ENCODE measurements at regions not wholly inside any gene's neighbourhood (a gene's known extent, or its start where the extent isn't known, plus 50 kb on each side); places are given as distances from the start of the nearest gene placed in this dataset.

DNA sequence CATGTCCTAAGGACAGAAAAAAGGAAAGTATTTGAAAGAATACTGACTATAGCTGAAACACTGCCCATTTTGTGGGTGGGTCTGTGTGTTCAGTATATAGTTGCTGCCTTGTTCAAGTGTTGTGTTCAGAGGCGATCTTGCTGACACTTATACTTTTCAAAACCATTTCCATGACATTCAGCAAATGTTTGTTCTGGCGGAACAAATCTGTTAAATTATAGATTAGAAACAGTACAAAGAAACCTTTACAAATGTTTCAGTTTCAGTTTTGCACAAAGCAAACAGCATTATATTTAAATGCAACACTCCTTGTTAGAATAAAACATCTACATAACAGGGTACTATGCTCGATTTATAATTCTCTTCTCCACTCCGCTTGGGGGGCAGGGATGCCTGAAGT, 2276.3 kb downstream of the MAT2B start:
- DNase-seq = no peak

DNA sequence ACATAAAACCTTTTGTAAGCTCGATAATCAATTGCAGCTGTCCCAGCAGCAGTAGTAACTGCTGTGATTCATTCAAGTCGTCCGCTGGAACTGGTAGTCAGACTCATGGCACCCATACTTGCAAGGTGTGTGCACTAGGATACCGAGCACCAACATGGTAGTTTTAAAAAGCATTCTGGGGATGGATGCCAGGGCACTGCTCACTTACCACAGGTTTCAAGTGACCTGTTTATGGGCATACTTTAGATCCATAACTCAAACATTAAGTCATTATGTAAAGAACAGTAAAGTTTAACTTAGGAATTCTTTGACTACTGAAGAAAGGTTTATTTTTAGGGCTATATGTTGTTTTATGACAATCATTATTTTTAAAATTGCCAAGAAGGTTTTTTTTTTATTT, 2277.6 kb downstream of the MAT2B start:
- DNase-seq = no peak

DNA sequence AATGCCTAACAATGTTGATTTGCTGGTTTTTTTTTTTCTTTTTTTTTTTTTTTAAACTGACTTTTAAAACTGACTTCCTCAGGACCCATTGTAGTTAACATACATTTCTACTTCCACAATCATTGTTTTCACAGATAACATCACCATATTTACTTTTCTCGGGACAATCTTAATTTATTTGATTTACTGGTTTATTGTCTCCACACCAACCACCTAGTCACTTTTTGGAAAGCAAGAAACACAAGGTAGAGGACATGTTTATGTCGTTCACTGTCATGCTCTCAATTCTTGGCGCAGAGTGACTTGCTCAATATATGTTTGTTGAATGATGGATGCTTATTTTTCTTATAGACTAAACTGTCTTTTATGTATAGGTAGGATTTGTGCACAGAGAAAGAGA, 2280.7 kb downstream of the MAT2B start:
- DNase-seq = no peak

DNA sequence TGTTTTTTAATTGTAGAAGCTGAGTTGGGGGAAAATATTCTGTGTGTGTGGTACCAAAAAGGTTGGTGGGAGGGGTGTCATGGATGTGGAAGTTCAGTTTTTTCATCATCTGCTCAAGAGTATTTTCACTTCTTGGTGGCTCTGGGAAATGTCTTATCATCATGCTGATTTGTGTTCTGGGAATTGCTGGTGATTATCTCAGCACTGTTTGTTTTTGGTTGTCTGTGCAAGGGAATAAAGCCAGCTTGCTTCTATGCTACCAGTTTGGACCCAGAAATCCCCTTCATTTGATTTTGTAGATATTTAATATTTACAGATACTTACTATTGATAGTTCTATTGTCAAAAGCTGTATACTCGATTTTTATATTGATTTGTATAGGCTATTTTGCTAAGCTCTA, 2289.7 kb downstream of the MAT2B start:
- DNase-seq = no peak

DNA sequence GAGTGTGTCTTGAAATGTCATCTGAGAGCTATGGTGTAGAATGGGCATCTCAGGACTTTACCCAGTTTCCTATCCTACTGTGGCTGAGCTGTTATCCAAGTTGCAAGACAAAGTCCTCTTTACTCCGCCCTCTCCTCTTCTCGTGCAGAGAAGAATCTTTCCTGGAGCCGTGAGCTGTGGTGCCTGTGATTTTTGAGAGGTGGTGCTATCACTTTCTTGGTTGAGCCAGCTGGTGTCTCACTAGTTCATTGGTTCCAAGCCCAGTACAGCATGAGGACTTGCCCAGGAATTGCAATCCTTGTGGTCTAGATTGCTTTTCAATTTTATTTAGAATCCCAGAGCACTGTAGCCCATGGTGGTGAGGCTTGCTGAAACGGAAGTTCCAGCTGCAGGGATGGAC, 2300.3 kb downstream of the MAT2B start:
- no peak for DNase-seq

DNA sequence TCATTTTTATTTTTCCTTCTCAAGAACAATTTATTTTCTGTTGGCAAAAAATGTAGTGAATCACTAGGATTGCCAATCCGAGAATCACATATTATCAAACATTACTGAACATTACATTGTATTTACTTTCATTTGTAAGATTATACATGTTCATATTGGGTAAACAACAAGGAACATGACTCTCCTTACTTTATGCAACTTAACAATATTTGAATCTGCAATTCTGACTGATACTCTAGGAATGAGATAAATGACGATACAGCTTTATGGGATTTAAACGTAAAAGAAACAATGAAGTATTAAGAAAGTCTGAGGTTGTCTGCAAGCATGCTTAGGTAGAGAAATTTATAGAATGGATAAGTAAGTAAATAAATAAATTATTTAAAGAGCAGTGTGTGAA, 2302.9 kb downstream of the MAT2B start:
- DNase-seq = no peak

DNA sequence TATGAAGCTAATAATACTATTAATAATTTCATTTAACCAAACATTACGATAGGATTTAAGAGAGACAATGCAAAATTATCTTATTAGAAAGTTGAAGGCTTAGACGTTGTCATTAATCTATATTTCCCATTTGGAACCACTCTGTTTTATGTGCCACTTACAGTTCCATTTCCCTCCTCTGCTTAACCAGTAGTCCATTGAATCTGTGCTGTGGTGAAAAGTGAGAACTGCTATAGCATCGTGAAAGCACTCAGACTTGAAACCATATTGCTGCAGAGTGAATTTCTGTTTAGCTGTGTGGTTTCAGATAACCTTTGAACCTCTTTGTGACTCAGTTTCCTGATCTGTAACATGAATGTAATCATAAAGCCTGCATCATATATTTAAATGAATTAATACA, 2304.5 kb downstream of the MAT2B start:
- no peak for DNase-seq

DNA sequence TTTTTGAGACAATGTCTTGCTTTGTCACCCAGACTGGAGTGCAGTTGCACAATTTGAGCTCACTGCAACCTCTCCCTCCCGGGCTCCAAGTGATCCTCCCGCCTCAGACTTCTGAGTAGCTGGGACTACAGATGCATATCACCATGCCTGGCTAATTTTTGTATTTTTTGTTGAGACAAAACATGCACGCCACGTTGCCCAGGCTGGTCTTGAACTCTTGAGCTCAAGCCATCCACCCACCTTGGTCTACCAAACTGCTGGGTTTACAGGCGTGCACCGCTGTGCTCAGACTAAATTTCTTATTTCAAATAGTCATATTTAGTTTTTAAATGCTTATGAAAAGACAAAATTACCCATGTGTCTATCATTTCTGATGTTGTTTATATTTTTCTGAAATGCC, 2324.1 kb downstream of the MAT2B start:
- DNase-seq = no peak

DNA sequence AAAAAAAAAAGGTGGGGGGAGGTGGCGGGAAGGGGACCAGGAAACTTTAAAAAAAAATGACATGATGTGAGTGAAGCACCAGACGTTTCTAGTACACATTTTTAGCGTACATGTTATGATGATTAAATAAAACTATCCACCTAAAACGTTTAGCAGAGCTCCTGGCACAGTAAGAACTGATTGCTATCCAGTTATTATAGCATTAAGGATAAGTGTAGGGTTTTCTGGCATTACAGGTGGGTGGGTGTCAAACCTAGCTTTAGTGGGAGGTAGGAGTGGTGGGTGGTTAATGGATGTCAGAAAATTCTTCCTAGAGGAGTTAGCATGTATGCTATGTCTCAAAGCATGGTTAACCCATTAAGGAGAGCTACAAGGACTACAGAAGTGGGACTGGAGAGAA, 2329.5 kb downstream of the MAT2B start:
- DNase-seq = no peak

DNA sequence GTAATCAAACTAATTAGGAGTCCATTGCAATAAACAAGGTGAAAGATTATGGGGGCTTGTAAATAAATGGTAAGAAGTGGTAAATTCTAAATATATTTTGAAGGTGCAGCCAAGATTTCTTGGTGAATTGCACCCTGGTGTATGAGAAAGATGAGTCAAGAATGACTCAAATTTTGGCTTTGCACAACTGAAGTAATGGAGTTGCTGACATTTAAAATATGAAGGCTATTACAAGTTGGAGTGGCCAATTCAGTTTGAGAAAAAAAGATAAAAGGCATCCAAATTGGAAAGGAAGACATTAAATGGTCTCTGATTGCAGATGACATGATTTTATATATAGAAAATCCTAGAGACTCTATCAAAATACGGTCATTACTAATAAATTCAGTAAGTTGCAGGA, 2330.6 kb downstream of the MAT2B start:
- DNase-seq = no peak

DNA sequence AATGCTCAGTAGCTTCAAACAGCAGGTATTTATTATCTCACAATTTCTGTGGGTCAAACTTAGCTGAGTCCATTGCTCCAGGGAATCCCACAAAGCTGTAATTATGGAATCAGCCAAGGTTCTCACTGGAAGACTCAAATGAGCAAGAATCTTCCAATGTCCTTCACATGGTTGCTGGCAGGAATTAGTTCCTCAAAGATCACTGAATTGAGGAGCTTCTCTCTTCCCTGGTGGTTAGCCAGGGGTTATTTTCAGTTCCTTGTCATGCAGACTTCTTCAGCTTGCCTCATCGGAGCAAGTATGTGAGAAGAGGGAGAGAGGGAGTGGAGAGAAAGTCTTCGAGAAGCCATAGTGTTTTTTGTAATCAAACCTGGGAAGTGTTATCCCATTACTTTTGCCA, 2331.9 kb downstream of the MAT2B start:
- DNase-seq = no peak

DNA sequence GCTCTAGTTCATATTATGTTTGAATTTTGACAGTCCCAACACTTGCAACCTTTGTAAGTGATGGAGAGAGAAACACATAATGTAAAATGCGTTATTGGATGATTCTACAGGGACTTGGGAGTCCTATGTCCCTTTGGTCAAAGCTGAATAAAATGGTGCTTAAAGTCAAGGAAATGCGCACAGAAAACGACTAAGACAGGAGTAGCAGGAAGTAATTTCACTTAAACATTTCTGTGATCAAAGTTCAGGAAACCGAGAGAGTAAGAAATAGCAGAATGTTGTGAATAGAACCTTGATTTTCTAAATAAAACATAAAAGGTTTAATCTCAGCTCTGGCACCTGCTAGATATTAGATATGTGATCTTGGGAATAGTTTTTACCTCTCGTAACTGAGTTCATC, 2339.2 kb downstream of the MAT2B start:
- no peak for DNase-seq

DNA sequence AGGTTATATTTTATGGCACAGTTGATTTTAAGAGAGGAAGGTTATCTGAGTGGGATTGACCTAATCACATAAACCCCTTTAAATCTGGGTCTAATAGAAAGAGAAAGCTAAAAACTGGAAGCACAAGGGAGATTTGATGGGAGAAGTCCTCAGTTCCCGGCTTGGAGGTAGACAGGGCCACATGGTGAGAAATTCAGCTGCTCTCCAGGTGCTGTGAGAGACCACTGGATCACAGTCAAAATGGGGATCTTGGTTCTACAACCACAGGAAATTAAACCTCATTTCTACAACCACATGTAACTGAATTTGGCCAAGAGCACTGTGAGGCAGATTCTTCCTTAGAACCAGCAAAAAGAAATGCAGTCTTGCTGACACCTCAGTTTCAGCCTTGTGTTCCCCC, 2352.7 kb downstream of the MAT2B start:
- no peak for DNase-seq

DNA sequence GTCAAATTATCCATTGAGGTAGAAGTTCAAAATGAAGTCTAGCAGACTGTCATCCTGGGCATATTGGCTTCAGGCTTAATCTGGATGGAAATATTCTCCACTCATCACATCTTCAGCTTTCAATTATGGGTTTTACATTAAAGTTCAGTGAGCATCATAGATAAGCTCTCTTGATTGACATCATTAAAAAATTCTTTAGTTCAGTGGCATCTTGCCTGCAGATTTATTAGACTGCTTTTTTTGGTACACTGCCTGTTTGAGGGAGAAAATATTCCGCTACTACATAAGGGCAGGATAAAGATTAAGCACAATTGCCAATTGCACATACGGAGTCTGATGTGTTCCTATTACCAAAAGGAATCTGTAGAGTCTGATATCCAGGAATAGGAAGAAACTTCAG, 2353.8 kb downstream of the MAT2B start:
- DNase-seq = no peak

DNA sequence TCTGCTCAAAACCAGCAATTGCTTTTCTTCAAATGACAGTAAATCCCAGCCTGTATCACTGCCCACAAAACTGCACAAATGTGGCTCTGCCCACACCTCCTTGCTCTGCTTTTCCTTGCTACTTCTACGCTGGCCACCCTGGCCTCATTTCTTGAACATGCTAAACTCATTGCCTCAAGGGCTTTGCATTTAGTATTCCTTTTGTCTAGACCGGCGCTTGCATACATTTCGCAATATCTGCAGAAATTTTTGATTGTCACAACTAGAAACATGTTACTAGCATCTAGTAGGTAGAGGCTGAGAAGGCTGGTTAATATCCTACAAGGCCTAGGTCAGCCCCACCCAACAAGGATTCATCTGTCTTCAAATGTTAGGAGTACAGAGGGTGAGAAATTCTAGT, 2357.8 kb downstream of the MAT2B start:
- no peak for DNase-seq

DNA sequence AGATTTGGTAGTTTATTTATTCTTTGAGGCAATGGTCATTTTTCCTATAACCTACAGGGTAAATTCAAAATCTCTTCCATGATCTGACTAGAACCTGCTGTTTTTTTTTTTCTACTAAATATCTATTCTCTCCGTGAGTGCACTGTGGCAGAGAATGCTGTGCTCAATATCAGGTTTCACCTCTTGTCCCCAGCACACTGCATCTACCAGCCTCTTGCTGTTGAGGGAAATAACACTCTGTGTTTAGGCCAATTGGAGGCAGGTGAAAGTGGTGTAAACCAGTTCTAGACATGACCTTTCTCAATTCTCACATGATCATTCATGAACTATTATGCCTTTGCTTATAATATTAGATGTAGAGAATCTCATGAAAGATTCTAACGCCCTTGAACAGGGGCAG, 2365.9 kb downstream of the MAT2B start:
- no peak for DNase-seq

DNA sequence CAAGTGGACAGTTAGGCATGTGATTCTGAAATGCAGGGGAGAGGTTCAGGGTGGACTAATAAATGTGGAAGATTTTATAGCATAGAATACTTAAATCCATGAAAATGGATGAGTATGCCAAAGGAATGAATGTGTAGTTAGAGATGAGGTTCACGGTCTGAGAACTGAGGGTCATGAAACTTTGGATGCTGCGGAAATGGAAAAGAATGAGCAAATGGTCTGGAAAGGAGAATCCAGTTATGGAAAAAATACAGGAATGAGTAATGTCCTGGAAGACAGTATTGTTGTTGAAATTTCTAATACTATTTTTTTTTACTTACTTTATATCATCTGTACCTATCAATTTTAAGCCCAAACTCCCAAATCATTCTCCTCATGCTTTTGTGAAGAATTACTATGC, 2369.4 kb downstream of the MAT2B start:
- DNase-seq = no peak

DNA sequence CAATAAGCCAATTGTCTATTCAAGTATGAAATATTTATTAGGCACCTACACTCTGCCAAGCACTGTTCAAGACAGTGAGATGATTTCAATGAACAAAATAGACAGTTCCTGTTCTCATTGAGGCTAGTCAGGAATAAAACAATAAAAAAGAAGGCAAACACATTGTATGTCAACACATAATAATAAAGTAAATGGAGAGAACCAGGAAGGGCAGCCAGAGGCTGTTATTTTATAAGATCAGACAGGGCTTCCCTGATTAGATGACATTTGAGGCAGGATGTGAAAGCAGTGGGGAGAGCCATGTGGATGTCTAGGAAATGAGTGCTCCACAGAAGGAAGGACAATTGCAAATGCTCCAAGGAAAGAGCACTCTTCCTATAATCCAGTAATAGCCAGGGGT, 2371.1 kb downstream of the MAT2B start:
- no peak for DNase-seq

DNA sequence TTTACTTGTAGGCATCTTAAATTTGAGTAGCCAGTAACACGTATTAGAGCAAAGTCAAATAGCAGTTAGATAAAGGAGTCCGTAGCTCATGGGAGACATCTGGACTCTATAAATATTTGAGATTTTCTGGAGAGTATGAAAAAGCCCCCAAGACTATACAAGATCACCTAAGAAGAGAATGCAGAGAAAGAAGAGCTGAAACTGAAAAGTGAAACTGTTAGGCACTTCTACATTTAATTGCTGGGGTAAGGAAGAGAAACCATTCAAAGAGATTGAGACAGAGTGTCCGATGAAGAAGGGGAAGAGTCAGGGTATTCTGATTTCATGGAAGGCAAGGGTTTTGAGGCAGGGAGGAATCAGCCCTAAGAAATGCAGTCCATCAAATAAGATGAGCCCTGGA, 2372.1 kb downstream of the MAT2B start:
- no peak for DNase-seq

DNA sequence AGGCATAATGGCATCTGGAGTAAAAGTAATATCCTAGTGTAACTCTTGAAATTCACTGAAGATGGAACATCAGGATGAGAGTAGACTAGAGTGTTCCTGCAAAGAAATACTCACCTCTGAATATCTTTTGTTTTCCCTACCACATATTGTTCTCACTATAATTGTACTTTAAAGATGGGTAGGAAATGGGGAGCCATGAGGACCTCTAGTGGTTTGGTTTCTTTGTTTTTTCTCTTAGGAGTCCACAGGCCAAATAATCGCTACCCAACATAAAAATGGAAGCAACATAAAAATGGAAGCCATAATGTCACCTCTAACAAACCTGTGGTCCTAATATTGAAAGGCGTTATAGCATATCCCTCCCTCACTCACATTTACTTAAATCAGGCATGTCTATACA, 2375.8 kb downstream of the MAT2B start:
- no peak for DNase-seq

DNA sequence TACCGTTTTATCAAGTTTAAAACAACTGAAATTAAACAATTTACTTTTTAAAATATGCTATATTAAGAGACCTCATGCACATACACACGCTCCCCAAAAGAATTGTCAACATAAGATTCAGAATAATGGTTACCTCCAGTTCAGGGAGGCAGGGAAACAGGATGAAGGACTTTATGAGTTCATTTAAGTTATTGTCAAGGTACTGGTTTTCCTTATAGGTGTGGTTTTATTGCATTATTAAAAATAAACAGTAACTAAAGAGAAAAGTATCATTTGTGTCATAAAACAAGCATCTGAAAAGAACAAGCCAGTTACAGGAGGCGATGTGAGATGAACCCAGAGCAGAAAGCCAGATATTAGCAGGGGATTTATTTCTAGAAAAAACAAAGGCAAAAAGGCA, 2376.7 kb downstream of the MAT2B start:
- DNase-seq = no peak

DNA sequence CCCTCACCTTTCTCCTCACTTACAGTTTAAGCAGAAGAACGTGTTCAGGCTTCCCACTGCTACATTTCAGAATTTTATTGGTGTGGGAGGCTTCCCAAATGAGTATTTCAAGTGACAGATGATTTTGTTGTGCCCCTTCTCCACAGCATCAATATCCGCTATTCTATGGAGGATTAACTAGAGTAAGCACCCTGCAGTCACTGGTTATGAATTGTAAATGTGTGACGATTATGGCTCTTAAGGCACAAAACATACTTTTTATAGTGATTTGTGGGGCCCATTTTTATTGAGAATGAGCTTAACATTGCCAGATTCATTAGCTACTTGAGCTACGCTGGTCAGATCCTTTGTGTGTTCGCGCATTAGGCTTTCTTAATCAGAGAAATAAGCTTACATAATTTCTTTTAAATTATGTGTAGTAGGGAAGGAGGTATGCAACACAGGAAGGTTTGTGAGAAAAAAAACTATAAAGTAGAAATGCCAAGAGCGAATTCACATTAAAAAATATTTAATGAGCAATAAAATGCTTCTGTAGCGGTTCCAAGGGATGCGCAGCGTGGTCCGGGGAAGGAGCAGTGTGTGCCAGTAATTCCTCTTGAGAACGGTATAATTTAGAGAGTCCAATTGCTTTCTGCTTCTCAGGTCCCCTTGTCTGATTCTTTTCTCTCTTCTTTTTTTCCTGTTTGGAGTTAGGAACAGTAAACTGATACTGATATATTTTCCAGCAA, 2380.4 kb downstream of the MAT2B start:
- DNase-seq = no peak

DNA sequence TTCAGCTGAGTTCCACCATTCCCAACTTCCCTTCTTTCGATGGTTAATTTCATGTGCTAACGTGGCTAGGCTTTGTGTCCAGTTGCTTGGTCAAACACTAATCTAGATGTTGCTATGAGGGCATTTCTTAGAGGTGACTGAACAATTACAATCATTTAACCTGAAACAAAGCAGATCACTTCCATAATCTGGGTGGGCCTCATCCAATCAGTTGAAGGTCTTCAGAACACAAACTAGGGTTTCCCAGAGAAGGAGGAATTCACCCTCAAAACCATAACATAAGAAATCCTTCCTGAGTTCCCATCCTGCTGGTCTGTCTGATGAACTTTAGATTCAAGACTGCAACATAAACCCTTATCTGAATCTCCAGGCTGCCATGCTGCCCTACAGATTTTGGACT, 2381.7 kb downstream of the MAT2B start:
- no peak for DNase-seq

DNA sequence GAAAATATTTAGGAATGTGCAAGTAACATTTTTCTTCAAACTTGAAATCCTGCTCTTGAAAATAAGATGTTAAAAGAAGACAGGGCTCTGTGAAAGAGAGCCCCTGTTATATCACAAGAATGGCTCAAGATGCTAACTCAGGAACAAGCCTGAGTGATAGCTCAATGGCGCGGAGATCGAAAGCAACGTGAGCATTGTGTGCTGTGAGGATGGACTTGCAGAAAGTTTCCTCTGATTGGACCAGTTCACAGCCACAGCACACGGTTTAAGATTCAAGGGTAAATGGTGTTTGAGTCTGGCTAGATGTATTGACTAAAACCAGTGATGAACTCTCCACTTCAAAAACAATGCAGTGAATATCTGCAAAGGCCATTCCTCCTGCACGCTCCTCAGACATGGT, 2387.0 kb downstream of the MAT2B start:
- DNase-seq = no peak

DNA sequence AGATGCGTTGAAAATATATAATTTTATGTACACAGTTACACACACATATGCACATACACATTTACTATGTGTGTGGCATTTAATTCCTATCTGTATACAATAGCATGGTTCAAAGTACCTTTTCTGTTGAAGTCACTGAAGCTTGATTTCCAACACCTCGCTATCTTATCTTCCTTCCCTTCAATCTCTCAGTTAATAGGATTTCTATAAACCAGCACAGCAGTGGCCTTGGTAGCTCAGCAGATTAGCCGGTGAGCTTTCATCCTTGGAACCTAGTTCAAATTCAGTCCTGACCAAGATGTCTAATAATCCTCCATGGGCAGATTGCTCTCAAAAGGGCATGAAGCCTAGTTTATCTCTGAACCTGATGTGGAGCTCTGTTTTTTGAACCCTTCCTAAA, 2389.5 kb downstream of the MAT2B start:
- DNase-seq = no peak

DNA sequence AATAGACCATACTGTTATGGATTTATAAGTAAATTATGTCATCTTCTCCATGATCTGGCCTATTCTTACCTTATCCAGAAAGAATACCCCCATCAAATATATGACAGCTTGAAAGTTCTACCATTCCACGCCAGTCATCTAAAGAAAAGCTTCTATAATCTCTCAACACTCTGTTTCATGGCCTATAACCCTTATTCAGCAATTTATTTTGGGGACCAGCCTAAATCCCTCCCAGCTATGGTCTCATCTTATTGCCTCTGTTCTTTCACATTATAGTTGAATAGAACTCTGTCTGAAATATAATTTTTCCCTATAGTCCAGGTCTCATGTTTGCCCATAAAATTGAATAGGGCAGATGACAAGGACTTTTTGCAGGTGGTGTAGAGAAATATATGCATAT, 2387.6 kb upstream of the WWC1 start:
- no peak for DNase-seq
